HG02610 (cell line): ENCODE measurements at regions not wholly inside any gene's neighbourhood (a gene's known extent, or its start where the extent isn't known, plus 50 kb on each side); places are given as distances from the start of the nearest gene placed in this dataset.
"Not testable (repeated sequence)": the region's sequence is repeated elsewhere in the genome, so short reads cannot be mapped to it uniquely, and the experiment has no call there.

Experiments used
- ATAC-seq: cut with Tn5 transposase; IDR thresholded peaks from one replicate; pipeline ENCODE4 v1.9.1; 2021; ENCODE audit warnings: mild to moderate bottlenecking, moderate library complexity; ENCODE audit not compliant: unreplicated experiment

DNA sequence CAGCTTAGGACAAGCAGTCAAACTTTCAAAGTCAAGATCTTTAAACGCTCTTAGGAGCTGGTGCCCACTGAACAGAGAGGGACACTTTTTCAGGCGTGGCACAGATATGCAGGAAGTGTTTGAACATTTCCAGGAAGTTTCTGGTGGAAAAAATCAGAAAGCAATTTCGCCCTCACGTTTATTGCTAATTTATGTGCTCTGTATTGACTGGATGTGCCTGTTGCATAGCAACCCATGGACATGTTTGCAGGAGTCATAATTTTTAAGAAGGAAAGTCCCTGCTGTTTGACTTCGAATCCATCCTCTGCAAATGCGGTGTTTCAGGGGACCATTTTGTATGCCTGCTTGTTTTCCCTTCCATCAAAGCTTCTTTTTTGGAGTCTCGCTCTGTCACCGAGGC lies 239.9 kb upstream of the IRF2BP2 start:
- no peak for ATAC-seq

DNA sequence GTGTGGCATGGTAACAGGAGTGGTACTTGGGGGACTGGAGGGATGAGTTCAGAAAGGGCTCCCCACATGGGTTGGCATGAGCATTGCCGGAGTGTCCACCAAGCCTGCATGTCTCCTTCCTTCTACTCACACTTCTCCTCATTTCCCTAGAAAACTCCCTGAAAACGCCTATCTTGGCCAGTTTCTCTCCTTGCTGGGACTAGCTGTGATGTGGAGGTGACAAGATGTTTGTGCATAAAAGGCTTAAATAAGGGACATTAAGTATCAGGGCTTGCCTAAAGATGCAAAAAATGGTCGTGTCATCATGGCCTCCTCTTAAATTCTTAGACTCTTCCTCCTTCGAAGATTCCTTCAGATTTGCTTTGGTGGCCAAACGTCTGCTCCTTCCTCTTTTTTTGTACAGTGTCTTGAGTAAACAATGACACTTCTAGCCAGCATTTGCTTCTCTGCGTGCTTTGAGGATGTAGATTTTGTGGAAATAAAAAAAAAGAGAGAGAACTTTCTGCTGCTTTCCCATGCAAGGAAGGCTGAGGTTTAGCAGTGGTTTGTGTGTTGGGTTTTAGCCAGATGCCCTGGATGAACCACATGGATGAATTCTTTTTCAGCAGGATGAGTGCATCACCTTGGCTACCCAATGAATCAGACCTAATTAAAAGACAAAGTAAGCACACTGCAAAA lies 239.1 kb upstream of the IRF2BP2 start:
- no peak for ATAC-seq

DNA sequence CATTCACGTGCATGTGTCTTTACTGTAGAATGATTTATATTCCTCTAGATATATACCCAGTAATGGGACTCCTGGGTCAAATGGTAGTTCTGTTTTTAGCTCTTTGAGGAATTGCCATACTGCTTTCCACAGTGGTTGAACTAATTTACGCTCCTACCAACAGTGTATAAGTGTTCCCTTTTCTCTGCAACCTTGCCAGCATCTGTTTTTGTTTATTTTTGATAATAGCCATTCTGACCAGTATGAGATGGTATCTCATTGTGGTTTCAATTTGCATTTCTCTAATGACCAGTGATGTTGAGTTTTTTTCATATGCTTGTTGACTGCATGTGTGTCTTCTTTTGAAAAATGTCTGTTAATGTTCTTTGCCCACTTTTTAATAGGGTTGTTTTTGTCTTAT lies 236.8 kb upstream of the IRF2BP2 start:
- not testable (repeated sequence) for ATAC-seq

DNA sequence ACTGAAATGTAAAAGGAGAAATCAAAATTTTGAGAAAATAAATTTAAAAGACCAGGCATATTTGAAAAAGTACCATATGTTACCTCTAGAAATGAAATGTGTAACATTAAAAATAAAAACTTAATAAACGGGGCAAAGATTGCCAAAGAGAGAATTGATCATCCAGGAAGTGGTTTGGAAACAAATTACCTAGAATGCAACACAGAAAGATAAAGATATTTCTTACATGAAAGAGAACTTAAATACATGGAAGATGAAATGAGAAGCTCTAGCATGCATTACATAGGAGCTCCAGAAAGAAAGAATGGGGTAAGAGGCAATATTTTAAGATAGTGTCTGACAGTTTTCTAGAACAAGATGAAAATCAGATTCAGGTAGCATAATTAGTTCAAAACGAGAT lies 235.9 kb upstream of the IRF2BP2 start:
- no peak for ATAC-seq

DNA sequence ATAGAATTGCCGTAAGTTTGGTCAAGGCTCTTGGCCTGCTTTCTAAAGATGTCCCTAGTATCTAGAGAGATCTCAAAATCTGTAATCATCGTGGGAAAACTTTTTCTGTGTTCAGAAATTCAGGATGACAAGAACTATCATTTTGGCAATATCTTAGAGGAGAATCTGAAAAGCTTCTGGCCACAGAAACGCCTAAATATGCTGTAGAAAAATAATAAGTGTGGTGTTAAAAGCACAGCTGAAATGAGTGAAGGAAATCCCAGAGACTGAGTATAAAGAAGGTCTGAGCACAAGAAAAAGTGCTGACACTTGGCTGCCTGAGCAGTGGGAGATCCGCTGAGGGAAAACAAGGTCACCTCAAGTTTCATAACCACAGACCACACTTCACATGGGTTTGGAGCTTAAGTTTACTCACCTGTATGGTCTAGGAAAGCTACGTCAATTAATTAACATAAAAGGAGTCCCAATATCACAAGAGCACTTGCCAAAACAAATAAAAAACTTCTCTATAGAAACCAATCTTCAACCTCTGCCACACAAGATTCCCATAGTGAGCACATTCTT lies 235.2 kb upstream of the IRF2BP2 start:
- ATAC-seq: peak; percentile 34

DNA sequence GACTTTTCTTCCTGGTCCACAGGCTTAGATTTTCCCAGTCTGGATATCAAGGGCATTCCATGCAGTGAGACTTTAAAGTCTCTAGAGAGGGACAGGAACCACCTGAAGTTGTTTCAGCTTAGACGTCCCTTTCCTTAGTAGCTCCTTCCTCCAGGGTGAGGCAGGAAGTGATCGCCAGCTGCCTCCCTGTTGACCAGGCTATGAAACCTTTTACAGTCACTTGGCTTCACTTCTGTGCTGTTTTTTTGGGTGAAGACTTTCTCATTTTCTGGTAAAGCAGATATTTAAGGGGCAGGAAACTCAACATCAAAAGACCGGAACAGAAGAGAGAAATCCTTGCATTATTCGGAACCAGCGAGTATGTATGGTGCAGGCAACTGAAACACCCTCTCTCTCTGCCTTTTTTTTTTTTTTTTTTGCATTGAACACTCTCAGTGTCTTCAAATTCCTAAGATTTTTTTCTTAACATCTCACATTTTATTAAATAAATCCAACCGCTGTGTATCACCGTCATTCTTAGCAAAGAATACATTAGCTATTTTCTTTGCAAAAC lies 234.6 kb upstream of the IRF2BP2 start:
- no peak for ATAC-seq

DNA sequence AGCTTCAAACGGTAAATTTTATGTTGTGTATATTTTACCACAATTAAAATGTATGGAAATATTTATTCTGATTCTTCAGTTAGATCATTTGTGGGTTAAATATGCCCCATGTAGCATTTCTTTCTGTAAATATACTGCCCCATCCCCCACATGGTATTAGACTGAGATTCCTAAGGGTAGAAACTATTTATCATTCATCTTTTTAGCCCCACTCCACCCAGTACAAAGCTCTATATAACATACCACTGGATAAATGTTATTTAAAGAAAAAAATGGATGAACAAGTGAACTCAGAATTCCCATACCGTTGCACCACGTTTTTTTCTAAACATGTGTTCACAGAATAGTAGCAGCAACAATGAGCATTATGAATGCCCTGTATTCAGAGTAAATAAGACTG lies 234.0 kb upstream of the IRF2BP2 start:
- no peak for ATAC-seq

DNA sequence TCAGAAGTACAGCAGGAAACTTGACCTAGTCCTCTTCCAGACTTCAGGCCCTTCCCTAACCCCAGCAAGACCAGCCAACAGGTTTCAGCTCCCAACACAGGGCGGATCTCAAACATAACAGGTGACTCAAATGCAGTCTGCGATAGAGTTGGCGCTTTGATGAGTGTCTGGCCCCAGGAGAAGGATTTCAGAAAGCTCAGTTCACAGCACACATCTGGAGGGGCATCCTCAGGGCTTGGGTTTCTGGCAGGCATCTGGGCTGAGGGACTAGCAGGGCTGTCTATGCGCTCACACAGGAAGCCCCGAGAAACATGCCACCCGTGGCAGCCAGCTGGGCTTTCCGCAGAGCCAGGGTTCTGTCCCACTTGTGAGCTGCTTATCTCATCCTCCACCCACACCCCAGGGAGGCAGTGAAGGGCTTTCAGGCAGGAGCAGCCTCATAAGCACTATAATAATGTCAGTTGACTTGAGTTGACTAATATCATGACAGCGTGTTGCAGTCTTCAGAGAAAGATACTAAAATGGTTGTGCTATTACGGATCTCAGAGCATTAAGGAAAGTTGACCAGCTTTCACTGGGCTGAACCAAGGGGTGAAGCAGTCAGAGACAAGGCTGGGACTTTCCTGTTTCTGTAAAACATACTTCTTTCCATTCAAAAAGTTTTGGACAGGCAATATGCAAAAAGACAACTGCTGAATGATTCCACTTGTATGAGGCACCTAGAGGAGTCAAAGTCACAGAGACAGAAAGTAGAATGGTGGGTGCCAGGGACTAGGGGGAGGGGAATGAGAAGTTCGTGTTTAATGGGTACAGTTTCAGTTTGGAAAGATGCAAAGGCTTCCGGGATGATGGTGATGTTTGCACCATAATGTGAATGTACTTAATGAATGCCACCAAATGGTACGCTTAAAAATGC lies 233.0 kb upstream of the IRF2BP2 start:
- ATAC-seq: peak; percentile 79

DNA sequence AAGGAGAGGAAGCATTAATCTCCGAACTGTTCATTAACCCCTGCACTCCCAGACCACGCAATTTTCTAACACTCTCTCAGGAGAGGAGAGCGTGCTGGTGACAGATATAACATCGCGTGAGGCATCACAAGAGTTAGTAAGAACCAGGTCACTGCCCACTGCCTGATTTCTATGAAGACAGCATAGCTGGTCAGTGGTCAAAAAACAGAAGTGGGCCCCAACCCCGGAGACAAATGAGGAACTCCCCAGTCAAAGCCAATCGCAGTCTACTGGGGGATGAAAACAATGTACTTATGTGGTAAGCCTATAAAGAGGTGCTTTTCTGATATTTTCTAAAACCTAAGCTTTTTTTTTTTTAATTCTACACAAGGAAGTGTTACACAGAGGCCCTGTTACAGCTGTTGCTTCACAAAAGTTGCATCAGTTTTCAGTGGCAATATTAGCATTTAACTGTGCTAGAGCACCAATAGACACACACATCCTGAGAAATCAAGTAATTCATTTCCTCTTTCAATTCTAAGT lies 231.8 kb upstream of the IRF2BP2 start:
- no peak for ATAC-seq

DNA sequence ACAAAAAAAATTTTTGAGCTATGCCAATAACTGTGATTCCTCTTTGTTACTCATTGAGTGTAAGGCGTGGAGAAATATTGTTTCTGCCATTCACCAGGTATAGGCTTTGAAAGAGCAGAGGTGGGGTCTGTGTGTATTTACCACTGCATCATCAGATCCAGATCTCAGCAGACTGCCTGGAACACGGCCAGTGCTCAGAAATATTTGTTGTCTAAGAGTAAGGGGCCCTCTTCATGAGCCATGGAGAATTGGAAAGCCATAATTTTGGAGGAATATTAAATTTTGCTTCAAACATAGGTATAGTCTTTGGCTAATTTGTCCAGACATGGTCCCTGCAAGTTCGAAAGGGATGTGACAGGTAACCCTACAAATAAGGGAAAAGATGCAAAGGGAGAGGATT lies 231.3 kb upstream of the IRF2BP2 start:
- no peak for ATAC-seq

DNA sequence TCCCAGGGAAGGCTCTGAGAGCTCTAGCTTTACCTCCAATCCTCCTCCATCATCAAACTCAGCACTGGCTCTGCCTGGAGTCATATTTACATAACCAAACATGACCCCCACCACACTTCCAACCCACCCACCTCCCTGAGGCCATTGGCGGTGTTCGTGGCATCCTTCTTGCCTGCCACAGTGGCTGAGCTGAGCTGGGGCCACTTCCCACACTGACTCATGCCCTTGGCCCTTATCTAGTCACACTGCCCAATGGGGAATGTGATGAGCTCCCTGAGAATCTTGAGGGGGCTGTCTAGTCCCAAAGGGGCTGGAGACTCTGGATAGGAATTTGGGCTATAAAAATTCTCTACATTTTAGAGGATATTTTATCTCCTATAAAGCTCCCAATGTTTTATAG lies 230.9 kb upstream of the IRF2BP2 start:
- ATAC-seq: no peak

DNA sequence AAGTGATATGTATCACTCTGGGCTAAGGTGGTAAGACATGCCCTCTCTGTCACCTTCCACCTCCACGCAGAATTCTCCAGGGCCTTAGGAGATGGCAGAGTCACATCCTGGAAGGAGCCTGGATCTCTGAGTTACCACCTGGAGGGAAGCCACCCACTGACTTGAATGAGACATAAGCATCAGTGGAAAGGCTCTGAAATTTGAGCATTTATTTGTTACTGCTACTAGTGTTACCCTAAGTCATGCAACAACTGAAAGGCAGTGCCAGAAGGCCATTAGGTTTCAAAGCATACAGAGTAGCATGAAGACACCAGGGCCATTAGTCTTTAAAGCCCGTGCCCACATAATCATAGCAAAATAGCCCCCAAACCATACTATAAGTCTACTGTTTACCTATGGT lies 230.3 kb upstream of the IRF2BP2 start:
- ATAC-seq: no peak

DNA sequence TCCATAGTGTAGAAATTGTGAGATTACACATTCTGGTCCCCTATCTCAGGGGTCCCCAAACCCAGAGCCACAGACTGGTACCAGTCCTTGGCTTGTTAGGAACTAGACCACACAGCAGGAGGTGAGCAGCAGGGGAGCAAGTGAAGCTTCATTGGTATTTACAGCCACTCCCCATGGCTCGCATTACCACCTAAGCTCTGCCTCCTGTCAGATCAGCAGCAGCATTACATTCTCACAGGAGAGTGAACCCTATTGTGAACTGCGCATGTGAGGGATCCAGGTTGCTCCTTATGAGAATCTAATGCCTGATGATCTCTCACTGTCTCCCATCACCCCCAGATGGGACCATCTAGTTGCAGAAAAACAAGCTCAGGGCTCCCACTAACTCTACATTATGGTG lies 229.7 kb upstream of the IRF2BP2 start:
- ATAC-seq: no peak

DNA sequence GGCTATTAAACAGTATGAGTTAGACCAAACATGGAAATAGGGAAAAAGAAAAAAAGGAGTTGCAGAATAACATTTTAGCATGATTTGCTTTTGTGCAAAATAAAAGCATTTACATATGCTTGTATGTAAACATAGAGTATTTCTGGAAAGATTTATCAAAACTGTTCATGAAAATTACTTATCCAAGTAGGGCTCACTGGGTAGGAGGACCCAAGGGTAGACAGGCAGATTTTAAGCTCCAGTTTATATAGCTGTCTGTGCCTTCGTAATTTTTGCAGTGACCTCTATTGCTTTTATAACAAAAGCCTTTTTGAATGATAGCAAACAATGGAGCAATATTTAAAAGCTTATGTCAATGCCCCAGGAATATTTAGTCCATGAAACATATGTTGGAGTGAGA lies 228.8 kb upstream of the IRF2BP2 start:
- no peak for ATAC-seq

DNA sequence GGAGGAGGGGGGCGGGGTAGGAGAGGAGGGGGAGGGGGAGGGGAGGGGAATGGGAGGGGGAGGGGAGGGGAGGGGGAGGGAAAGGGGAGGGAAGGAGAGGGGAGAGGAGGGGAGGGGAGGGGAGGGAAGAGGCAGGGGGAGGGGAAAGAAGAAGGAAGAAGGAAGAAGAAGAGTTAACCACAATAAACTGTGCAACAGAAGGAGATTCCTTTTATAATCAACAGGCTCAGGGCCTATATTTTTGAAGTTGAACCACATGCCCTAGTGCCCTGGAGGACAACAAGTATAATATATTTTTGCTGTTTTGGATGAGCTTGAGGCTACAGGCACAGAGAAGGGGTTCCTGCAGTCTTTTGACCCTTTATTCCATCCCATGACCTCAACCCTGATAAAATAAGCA lies 228.2 kb upstream of the IRF2BP2 start:
- ATAC-seq: no peak

DNA sequence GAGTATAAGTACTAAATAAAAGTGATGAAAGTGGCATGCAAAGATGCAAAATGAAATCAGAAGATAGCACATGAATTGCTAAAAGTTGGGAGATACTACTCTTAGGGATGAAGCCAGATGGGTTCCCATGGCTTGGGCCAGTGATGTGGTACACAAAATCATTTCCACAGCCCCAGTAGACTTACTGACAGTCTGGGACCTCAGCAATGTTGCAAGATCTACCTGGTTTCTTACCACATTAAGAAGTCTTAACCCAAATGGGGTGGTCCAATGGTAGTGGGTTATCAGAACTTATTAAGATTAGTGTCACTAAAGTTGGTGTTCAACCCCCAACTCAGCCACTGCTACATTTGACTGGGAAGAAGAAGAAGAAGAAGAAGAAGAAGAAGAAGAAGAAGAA lies 227.7 kb upstream of the IRF2BP2 start:
- ATAC-seq: no peak

DNA sequence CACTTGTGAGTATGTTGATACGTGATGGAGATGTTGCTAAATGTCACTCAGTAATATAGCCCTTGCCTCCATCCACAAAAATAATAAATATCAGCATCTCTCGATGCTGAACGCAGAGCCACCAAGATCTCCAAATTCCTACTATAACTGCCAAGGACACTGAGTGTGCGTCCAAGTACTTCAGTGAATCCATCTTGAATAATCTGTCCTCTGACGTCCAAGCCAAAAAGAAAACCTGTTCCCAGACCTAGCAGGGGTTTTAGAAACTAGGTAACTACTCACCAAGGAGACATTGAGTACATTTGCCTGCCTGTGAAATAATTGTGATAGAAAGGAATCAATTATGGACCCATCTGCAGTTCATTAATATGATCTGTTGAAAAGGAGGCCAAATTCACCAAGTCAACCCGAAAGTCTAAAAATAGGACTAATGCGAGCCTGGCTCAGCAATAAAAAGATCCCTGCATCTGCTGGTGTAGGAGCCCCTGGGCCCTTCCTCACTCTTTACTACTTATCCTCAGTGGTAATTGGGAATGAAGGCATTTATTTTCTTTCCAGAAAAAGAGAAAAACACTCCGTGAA lies 226.9 kb upstream of the IRF2BP2 start:
- ATAC-seq: no peak

DNA sequence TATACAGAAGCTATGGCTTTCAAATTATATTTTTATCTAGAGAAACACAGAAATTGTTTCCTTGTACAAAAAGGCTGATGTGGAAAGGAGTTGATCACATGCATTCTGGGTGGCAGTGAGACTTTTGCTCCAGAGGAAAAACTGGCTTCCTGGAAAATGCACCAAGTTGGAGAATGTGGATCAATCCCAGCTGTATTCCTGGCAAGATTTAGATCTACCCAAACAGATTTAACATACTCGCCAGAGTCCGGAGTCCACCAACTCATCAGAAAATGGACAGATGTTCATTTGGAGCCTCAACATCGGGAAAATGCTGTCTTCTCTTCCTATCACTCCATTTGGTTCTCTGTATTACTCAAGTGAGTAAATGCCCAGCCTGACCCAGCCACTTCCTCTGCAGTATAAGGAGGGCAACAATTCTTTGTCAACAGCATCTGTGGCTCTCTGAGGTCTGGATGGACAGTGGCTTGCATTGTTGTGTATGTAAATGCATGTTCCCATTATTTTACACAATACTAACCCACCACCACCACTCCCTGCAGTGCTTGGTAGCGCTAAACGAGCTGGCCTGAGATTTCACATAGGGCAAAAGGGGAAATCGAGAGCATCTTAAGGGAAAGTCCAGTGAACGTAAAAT lies 226.2 kb upstream of the IRF2BP2 start:
- ATAC-seq: no peak

DNA sequence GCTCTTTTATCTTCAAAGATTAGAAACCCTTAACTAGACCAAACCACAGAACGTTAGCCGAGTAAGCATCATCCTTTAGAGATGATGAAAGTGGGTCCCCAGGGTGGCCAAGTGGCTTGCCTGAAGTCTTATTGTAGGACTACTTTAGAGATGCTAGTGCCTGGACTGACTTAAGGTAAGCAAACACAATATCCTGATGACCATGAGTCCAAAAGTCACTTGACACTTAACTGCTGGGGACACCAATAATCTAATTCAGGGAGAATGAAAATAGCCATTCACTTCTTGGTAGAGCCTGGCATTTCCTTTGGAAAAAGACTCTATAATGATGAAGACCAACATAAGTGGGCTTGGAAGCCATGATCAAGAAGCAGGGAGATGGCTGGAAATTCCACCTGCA lies 225.3 kb upstream of the IRF2BP2 start:
- no peak for ATAC-seq

DNA sequence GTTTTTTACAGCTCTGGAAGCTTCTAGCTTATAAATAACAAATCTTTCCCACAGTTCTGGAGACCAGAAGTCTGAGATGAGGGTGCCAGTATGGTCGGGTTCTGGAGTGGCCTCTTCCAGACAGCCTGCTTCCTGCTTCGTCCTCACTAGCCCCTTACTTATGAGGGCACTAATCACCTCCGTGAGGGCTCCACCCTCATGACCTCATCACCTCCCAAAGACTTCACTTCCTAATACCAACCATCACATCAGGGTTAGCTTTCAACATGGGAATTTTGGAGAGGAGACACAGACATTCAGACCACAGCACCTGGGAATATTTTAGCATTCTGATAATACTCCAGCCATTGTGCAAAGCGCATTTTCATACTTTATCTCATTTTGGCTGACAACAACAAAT lies 223.7 kb upstream of the IRF2BP2 start:
- no peak for ATAC-seq

DNA sequence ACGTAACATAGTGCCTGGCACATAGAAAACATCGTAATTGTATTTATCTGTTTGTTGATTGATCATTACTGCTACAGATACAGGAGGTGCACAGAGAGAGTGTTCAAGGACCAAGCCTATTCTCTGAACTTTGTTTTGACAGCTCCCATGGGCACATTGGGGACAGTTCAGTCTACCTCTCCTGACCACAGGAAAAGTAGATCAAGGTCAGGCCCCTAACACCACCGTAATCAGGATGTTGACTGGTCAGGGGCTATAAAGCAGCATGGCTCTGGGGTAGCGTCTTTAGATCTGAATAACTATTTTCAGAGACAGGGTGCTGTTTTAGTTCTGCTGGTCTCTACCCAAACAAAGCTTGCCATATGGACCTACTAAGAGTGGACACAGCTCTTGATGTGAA lies 223.1 kb upstream of the IRF2BP2 start:
- no peak for ATAC-seq
